ENCODE measurements at regions not wholly inside any gene's neighbourhood (a gene's known extent, or its start where the extent isn't known, plus 50 kb on each side); places are given as distances from the start of the nearest gene placed in this dataset.

DNA sequence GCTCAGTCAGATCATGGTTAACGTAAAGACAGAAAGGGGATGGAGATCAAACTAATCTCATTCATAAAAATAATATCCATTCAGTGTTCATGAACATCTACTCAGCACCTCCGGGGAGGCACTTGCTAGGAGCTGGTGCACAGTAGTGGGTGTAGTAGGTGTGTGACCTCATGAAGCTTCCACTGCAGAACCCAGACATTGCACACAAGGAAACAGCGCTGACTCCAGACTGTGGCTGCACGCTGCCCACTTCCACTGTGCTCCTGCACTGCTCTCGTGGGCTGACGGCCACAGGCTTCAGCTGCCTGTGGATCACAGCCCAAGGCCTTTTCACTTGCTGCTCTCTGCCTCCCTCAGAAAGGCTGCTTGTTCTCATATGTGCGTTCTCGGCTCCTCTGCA is 214.4 kb upstream of the ZNF507 start:
- H3K79me2 ChIP-seq (ENCODE audit: insufficient read depth, low read length) = no peaks in the 10 kb centered on the region
- H3K4me3 ChIP-seq (ENCODE audit: insufficient read depth, low read length) = no peak overlapping the region
- no peaks in the 10 kb centered on the region for H3K4me1 ChIP-seq (ENCODE audit: insufficient read depth, low read length)
- H3K36me3 ChIP-seq (ENCODE audit: insufficient read depth, low read length) = no peaks in the 10 kb centered on the region
- DNase-seq (ENCODE audit: insufficient read length, low spot score, missing footprints) = no peak
- TF ChIP-seq, protein P1, sequence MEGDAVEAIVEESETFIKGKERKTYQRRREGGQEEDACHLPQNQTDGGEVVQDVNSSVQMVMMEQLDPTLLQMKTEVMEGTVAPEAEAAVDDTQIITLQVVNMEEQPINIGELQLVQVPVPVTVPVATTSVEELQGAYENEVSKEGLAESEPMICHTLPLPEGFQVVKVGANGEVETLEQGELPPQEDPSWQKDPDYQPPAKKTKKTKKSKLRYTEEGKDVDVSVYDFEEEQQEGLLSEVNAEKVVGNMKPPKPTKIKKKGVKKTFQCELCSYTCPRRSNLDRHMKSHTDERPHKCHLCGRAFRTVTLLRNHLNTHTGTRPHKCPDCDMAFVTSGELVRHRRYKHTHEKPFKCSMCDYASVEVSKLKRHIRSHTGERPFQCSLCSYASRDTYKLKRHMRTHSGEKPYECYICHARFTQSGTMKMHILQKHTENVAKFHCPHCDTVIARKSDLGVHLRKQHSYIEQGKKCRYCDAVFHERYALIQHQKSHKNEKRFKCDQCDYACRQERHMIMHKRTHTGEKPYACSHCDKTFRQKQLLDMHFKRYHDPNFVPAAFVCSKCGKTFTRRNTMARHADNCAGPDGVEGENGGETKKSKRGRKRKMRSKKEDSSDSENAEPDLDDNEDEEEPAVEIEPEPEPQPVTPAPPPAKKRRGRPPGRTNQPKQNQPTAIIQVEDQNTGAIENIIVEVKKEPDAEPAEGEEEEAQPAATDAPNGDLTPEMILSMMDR (IDR thresholded peaks at IDR 0.05; ENCODE audit: extremely low read depth, low read depth, low read length) = no peak
- H4K20me1 ChIP-seq (ENCODE audit: insufficient read depth, low read length) = no peaks in the 10 kb centered on the region
- no peak overlapping the region for H3K4me2 ChIP-seq (ENCODE audit: insufficient read depth, low read length)
- H2AFZ ChIP-seq (ENCODE audit: low read length) = no peak overlapping the region
- no peak overlapping the region for H3K27ac ChIP-seq (ENCODE audit: low read depth, low read length)
- H3K27me3 ChIP-seq (ENCODE audit: insufficient read depth, low read length) = no peaks in the 10 kb centered on the region
- no peaks in the 10 kb centered on the region for H3K9me3 ChIP-seq (ENCODE audit: low read depth, low read length)

DNA sequence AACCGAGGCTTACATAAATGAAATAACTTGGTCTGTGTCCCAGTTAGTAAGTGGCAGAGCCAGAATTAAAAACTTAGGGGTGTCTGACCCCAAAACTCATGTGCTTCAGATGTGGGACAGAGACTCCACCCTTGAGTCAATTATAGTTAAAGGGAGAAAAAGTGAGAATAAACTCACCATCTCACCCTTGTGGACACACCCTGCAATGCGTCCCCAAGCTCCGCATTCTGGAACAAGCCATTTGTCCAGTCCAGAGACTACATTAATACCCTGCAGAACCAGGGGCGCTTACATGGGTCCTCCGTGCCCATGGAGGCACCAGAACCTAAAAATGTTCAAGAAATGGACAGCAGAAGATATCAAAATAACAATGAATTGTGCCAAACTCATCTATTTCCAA is 207.0 kb upstream of the ZNF507 start:
- H3K4me1 ChIP-seq (ENCODE audit: insufficient read depth, low read length) = no peaks in the 10 kb centered on the region
- no peak overlapping the region for H3K27ac ChIP-seq (ENCODE audit: low read depth, low read length)
- no peaks in the 10 kb centered on the region for H3K27me3 ChIP-seq (ENCODE audit: insufficient read depth, low read length)
- TF ChIP-seq, protein P1 (IDR thresholded peaks at IDR 0.05; ENCODE audit: extremely low read depth, low read depth, low read length) = no peak
- H3K4me2 ChIP-seq (ENCODE audit: insufficient read depth, low read length) = no peak overlapping the region
- no peaks in the 10 kb centered on the region for H4K20me1 ChIP-seq (ENCODE audit: insufficient read depth, low read length)
- no peak overlapping the region for H3K4me3 ChIP-seq (ENCODE audit: insufficient read depth, low read length)
- H2AFZ ChIP-seq (ENCODE audit: low read length) = no peak overlapping the region
- no peaks in the 10 kb centered on the region for H3K9me3 ChIP-seq (ENCODE audit: low read depth, low read length)
- no peak for DNase-seq (ENCODE audit: insufficient read length, low spot score, missing footprints)
- no peaks in the 10 kb centered on the region for H3K36me3 ChIP-seq (ENCODE audit: insufficient read depth, low read length)
- H3K79me2 ChIP-seq (ENCODE audit: insufficient read depth, low read length) = no peaks in the 10 kb centered on the region

DNA sequence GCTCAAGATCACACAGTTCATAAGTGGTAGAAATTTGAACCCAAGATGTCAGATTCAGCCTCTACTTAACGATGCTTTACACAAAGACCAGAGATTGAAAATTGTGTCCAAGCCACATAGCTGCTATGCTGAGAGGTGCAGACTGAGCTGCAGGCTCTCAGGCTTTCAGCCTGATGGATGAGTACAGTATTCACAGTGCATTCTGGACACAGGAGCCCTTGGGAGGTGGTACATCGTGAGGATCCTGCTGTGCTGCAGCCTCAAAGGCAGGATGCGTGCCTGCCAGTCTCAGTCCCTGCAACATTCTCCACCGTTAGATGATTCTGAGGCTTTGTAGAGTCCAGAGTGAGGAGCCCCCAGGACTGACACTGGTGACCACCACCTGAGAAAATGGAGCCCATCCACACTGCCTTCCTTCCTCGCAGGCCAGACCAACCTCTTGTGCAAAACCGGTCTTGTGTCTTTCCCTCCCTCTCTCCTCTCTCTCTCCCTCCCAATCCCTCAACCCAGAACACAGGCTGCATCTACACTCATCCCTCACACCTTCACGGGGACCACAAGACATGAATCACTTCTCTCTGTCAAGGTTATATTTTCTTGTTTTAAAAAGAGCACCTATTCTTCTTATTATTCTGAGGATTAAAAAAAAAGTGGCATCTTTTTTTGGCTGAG is 203.4 kb upstream of the ZNF507 start:
- Histone ChIP-seq H3K4me1 (ENCODE audit: insufficient read depth, low read length) (no peaks in the 10 kb centered on the region), H2AFZ (ENCODE audit: low read length) (no peak overlapping the region), H3K4me3 (ENCODE audit: insufficient read depth, low read length) (no peak overlapping the region), H3K9me3 (ENCODE audit: low read depth, low read length) (peaks cover 2% of the 10 kb centered on the region), H3K27ac (ENCODE audit: low read depth, low read length) (no peak overlapping the region), H3K36me3 (ENCODE audit: insufficient read depth, low read length) (no peaks in the 10 kb centered on the region), H3K27me3 (ENCODE audit: insufficient read depth, low read length) (no peaks in the 10 kb centered on the region), H4K20me1 (ENCODE audit: insufficient read depth, low read length) (no peaks in the 10 kb centered on the region), H3K4me2 (ENCODE audit: insufficient read depth, low read length) (no peak overlapping the region), H3K79me2 (ENCODE audit: insufficient read depth, low read length) (no peaks in the 10 kb centered on the region)
- DNase-seq (ENCODE audit: insufficient read length, low spot score, missing footprints) = no peak
- TF ChIP-seq, protein P1 (IDR thresholded peaks at IDR 0.05; ENCODE audit: extremely low read depth, low read depth, low read length) = no peak

DNA sequence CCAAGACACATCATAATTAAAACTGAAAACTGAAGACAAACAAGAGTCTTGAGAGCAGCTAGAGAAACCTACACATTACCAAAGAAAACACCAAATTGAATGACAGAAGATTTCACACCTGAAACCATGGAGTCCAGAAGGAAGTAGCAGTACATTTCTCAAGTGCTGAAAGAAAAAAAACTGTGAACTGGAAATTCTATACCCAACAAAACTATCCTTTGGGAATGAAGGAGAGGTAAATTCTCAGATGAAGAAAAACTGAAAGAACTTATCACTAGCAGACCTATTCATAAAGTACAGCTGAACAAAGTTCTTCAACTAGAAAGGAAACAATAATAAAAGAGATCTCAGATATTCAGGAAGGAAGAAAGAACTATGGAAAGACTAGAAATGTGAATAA is 198.7 kb upstream of the ZNF507 start:
- H3K27ac ChIP-seq (ENCODE audit: low read depth, low read length) = no peak overlapping the region
- DNase-seq (ENCODE audit: insufficient read length, low spot score, missing footprints) = no peak
- H3K9me3 ChIP-seq (ENCODE audit: low read depth, low read length) = peaks cover 2% of the 10 kb centered on the region
- H3K4me1 ChIP-seq (ENCODE audit: insufficient read depth, low read length) = no peaks in the 10 kb centered on the region
- H3K4me2 ChIP-seq (ENCODE audit: insufficient read depth, low read length) = no peak overlapping the region
- no peaks in the 10 kb centered on the region for H3K79me2 ChIP-seq (ENCODE audit: insufficient read depth, low read length)
- TF ChIP-seq, protein P1 (IDR thresholded peaks at IDR 0.05; ENCODE audit: extremely low read depth, low read depth, low read length) = no peak
- no peaks in the 10 kb centered on the region for H3K27me3 ChIP-seq (ENCODE audit: insufficient read depth, low read length)
- no peak overlapping the region for H2AFZ ChIP-seq (ENCODE audit: low read length)
- no peaks in the 10 kb centered on the region for H3K36me3 ChIP-seq (ENCODE audit: insufficient read depth, low read length)
- H4K20me1 ChIP-seq (ENCODE audit: insufficient read depth, low read length) = no peaks in the 10 kb centered on the region
- H3K4me3 ChIP-seq (ENCODE audit: insufficient read depth, low read length) = no peak overlapping the region

All from osteoblast (primary cell).